Upper lobe of left lung (tissue), 6 donors: ENCODE measurements at regions not wholly inside any gene's neighbourhood (a gene's known extent, or its start where the extent isn't known, plus 50 kb on each side); places are given as distances from the start of the nearest gene placed in this dataset.

ENCODE experiments used
- ATAC-seq, 2 donors: fragments of 200-7000 bp; cut with Tn5 transposase; one replicate each; pipeline ENCODE4 v1.9.1; 2022; ENCODE audit warnings: mild to moderate bottlenecking in 2 of 2, moderate library complexity in 2 of 2; ENCODE audit not compliant: low FRiP score in 2 of 2
- DNase-seq, 2 donors: peaks; one replicate each; pipeline ENCODE4 v3.0.0-alpha.2; 2019 to 2020
- H3K27ac ChIP-seq, 4 donors: fragments of 200-600 bp; sonication (generic); one replicate each; pipeline ENCODE4 v1.5.1; 2016 to 2019
- H3K27me3 ChIP-seq, 4 donors: fragments of 200-600 bp; sonication (generic); one replicate each; pipeline ENCODE4 v1.5.1; 2017 to 2019
- H3K36me3 ChIP-seq, 4 donors: fragments of 200-600 bp; sonication (generic); one replicate each; pipeline ENCODE4 v1.5.1; 2016 to 2019
- H3K4me1 ChIP-seq, 4 donors: fragments of 200-600 bp; sonication (generic); one replicate each; pipeline ENCODE4 v1.5.1; 2018 to 2019
- H3K4me3 ChIP-seq, 4 donors: fragments of 200-600 bp; sonication (generic); one replicate each; pipeline ENCODE4 v1.5.1; 2017 to 2019; ENCODE audit warnings: mild to moderate bottlenecking in 2 of 4, moderate library complexity in 1 of 4
- H3K9me3 ChIP-seq, 4 donors: fragments of 200-600 bp; sonication (generic); one replicate each; pipeline ENCODE4 v1.5.1; 2018 to 2019
- CTCF ChIP-seq, 6 experiments: fragments of 450-650 bp in 4 of 6; fragments of 200-600 bp in 2 of 6; sonication (generic) in 2 of 6; IDR thresholded peaks; one replicate each; pipeline ENCODE4 v1.5.1; 2016 to 2019; ENCODE audit warnings: antibody characterized with exemption in 6 of 6
- EP300 ChIP-seq, 4 donors: sonication (generic); formaldehyde crosslinking; IDR thresholded peaks; one replicate each; pipeline ENCODE4 v1.5.1; 2017; ENCODE audit warnings: antibody characterized with exemption in 4 of 4, control low read depth in 2 of 4
- POLR2A ChIP-seq, 4 donors: fragments of 450-650 bp; IDR thresholded peaks; one replicate each; pipeline ENCODE4 v1.5.1; 2016 to 2017; ENCODE audit warnings: antibody characterized with exemption in 4 of 4, mild to moderate bottlenecking in 2 of 4
- POLR2AphosphoS5 ChIP-seq, 2 donors: sonication (generic); formaldehyde crosslinking; IDR thresholded peaks; one replicate each; pipeline ENCODE4 v1.5.1; 2017; ENCODE audit warnings: antibody characterized with exemption in 2 of 2
- WGBS, 2 donors: methylation state at CpG; one replicate each; pipeline ENCODE4 v1.1.5; 2017 to 2018; 5-methylcytosine and 5-hydroxymethylcytosine counted together
- donor health status: DM: no; HTN: no; CAD: no; lungs with moderate emphysema.
- donor health status: DM: no; HTN: yes; CAD: no; lungs with severe emphysema.

DNA sequence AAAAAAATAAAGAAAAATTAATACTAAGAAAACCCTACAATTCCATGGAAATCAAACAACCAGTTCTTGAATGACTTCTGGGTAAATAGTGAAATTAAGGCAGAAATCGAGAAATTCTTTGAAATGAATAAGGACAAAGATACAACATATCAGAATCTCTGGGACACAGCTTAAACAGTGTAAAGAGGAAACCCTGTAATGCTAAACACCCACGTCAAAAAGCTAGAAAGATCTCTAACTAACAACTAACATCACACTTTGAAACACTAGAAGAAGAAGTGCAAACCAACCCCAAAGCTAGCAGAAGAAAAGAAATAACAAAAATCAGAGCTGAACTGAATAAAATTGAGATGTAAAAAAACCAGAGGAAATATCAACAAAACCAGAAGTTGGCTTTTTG lies 114.6 kb upstream of the CD180 start:
- no peaks in the 10 kb centered on the region for H3K9me3 ChIP-seq
- ATAC-seq (no peak), DNase-seq (no peak)
- no peaks in the 10 kb centered on the region for H3K36me3 ChIP-seq
- H3K4me3 ChIP-seq, result no peak overlapping the region
- H3K27me3 ChIP-seq, result no peaks in the 10 kb centered on the region
- H3K4me1 ChIP-seq, result peaks cover 3 to 12% (median 8%) of the 10 kb centered on the region in 4 donors
- no peak overlapping the region for H3K27ac ChIP-seq
- TF ChIP-seq EP300 (IDR thresholded peaks at IDR 0.05), result no peak
- no peak for TF ChIP-seq CTCF (IDR thresholded peaks at IDR 0.05)
- TF ChIP-seq POLR2A (IDR thresholded peaks at IDR 0.05), result no peak
- no peak for TF ChIP-seq POLR2AphosphoS5 (IDR thresholded peaks at IDR 0.05)
- WGBS, 2 donors, result 81 to 92% methylated on average over 2 of the region's 2 CpGs

GRCh38 chr5:67310740-67311139 lies 114.1 kb upstream of the CD180 start:
- no peak overlapping the region for H3K4me3 ChIP-seq
- TF ChIP-seq CTCF (IDR thresholded peaks at IDR 0.05) (no peak), EP300 (IDR thresholded peaks at IDR 0.05) (no peak), POLR2A (IDR thresholded peaks at IDR 0.05) (no peak), POLR2AphosphoS5 (IDR thresholded peaks at IDR 0.05) (no peak)
- H3K4me1 ChIP-seq, result peaks cover 7 to 16% (median 12%) of the 10 kb centered on the region in 4 donors
- DNase-seq, result no peak
- WGBS, 2 donors, result 76 to 90% methylated on average over 2 of the region's 2 CpGs
- no peaks in the 10 kb centered on the region for H3K36me3 ChIP-seq
- H3K27ac ChIP-seq, result no peak overlapping the region
- ATAC-seq, result no peak
- H3K9me3 ChIP-seq, result no peaks in the 10 kb centered on the region
- no peaks in the 10 kb centered on the region for H3K27me3 ChIP-seq

DNA sequence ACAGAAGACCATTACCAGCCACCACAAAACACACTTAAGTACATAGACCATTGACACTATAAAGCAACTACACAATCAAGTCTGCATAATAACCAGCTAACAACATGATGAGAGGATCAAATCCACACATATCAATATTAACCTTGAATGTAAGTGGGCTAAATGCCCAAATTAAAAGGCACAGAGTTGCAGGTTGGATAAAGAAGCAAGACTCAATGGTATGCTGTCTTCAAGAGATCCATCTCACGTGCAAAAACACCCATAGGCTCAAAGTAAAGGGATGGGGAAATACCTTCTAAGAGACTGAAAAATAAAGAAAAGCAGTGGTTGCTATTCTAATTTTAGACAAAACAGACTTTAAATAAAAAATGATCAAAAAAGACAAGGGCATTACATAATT lies 113.6 kb upstream of the CD180 start:
- WGBS, 2 donors, result 91 to 97% methylated on average over 1 of the region's 1 CpG
- Histone ChIP-seq H3K27me3 (no peaks in the 10 kb centered on the region), H3K36me3 (no peaks in the 10 kb centered on the region), H3K4me3 (no peak overlapping the region), H3K27ac (no peak overlapping the region), H3K4me1 (peaks cover 10 to 17% (median 14%) of the 10 kb centered on the region in 4 donors), H3K9me3 (no peaks in the 10 kb centered on the region)
- no peak for TF ChIP-seq POLR2A (IDR thresholded peaks at IDR 0.05)
- no peak for TF ChIP-seq POLR2AphosphoS5 (IDR thresholded peaks at IDR 0.05)
- no peak for TF ChIP-seq EP300 (IDR thresholded peaks at IDR 0.05)
- TF ChIP-seq CTCF (IDR thresholded peaks at IDR 0.05), result no peak
- ATAC-seq (no peak), DNase-seq (no peak)

GRCh38 chr5:67308988-67309688 lies 112.5 kb upstream of the CD180 start:
- DNase-seq (no peak), ATAC-seq (no peak)
- Histone ChIP-seq H3K4me1 (peaks cover 10 to 22% (median 16%) of the 10 kb centered on the region in 4 donors), H3K27me3 (no peaks in the 10 kb centered on the region), H3K36me3 (no peaks in the 10 kb centered on the region), H3K9me3 (no peaks in the 10 kb centered on the region), H3K4me3 (no peak overlapping the region), H3K27ac (no peak overlapping the region)
- TF ChIP-seq POLR2A (IDR thresholded peaks at IDR 0.05), result no peak
- no peak for TF ChIP-seq POLR2AphosphoS5 (IDR thresholded peaks at IDR 0.05)
- TF ChIP-seq CTCF (IDR thresholded peaks at IDR 0.05), result no peak
- TF ChIP-seq EP300 (IDR thresholded peaks at IDR 0.05), result no peak
- WGBS, 2 donors, result 79 to 87% methylated on average over 3 of the region's 3 CpGs
